Posterior cingulate gyrus (tissue), 11 donors: ENCODE measurements at regions not wholly inside any gene's neighbourhood (a gene's known extent, or its start where the extent isn't known, plus 50 kb on each side); places are given as distances from the start of the nearest gene placed in this dataset.

Source experiments
- DNase-seq, 10 donors: peaks; one replicate each; pipeline versions ENCODE4 v3.0.0 to v3.0.0-alpha.2; 2020 to 2021; ENCODE audit warnings: mixed read lengths in 3 of 10
- intact Hi-C: fragments of 100-400 bp; cut with DNase I; formaldehyde crosslinking; loops from one replicate; pipeline ENCODE4 v1.15.1; 2023

DNA sequence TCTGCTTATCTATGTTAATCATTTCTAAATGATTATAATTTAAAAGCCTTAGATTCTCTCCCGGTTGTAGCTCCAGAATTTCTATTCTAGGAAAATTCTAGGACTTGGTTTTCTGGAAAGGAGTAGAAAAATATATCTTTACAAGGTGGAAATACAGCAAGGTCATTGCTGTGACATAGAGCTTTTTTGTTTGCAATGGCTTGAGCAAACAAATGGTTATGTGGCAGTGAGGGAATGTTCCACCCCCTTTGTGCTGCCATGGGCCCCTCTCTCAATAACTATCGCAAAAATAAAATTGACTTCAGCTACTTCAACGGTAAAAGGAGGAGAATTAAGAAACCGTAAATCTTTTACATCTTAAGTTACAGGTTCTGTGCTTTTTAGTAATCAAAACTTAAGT, 517.1 kb downstream of the EPHA3 start:
- no peak for DNase-seq
- intact Hi-C loops, result no loop called here

DNA sequence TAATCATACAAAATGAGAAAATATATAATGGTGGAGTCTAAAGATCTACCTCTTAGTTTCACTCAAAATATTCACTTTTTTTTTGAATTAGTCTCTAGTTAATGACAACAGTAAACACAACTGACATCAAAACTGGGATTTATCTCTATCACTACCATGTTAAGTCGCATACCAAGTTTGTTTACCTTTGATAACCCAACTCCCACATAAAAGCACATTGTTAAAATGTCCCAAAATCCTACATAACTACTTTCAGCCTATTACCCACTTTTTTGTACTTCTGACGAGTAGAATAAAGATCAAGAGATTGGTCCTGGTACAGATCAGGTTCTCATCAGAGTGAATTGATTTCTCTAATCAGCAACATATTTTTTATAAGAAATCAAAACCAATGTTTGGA, 518.5 kb downstream of the EPHA3 start:
- no peak for DNase-seq
- intact Hi-C loops, result no loop called here

DNA sequence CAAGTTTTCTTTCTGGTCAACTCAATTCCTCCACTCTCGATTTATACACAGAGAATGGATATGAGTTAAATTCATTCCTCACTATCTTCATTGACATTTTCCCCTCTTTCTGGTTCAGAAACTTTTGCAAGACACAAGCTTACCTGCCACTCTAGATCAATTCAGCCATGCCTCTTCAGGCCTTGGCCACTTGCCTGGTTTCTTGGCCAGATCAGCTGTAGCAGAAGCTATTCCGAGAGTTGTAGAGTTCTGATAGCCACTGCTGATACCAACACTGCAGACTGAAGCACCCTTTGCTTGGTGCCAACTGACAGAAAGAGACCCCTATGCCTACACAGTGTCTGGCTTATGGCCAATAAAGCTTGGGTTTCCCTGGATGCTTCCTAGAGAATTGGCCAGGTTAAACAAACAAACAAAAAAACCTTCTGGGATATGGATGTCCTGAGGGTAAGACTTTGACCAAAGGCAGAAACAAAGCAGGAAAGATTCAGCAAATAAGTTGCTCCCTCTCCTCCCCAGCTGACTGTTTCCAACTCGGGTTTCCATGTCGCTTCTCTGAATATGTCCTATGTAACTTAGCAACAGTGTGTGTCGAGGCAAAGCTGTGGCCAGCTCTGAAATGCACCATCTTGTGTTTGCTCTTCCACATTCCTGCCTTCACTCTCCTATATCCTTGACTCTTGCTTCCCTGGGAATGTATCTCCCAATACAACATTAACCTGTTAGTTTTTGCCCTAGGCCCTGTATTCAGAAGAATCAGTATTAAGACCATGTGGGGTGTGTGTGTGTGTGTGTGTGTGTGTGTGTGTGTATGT, 521.6 kb downstream of the EPHA3 start:
- intact Hi-C loops, result no loop called here
- no peak for DNase-seq

DNA sequence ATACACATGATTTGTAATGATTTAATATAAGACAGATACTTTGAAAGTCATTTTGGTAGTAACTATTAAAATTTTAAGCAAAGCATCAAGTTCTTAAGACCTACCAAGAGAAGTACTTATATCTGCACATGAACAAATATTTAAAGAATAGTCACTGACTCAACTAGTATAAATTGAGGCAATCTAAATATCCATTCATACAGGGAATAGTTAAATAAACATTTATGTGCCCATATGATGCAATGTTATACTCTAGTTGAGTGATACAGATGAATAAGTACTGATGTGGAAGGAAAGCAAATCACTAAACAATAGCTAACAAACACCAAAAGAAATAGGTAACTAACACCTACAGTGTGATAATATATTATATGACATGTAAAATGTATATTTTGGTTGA, 527.7 kb downstream of the EPHA3 start:
- no peak for DNase-seq
- intact Hi-C loops, result no loop called here

DNA sequence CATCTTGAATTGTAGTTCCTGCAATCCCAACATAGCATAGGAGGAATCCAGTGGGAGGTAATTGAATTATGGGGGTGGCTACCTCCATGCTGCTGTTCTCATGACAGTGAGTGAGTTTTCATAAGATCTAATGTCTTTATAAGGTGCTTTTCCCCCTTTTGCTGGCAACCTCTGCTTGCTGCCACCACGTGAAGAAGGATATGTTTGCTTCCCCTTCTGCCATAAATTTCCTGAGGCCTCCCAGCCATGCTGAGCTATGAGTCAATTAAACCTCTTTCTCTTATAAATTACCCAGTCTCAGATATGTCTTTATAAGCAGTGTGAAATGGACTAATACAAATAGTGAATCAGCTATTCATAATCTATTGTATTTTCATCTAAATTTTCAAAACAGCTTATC, 537.3 kb downstream of the EPHA3 start:
- DNase-seq, result no peak
- intact Hi-C loops, result no loop called here

DNA sequence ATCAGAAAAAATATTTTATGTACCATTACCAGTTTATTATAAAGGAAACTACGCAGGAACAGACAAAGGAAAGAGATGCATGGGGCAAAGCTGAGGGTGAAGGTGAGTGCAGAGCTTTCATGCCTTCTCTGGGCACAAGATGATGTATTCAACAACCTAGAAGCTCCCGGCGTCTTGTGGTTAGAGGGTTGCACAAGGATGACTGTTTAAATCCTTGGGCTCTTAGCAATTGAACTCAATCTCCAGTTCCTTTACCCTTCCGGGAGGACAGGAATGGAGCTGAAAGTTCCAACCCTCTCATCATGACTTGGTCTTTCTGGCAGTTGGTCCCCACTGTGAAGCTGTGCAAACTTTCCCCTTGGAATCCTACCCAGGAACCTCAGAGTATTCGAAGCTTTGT, 542.0 kb downstream of the EPHA3 start:
- no peak for DNase-seq
- intact Hi-C loops, result no loop called here

DNA sequence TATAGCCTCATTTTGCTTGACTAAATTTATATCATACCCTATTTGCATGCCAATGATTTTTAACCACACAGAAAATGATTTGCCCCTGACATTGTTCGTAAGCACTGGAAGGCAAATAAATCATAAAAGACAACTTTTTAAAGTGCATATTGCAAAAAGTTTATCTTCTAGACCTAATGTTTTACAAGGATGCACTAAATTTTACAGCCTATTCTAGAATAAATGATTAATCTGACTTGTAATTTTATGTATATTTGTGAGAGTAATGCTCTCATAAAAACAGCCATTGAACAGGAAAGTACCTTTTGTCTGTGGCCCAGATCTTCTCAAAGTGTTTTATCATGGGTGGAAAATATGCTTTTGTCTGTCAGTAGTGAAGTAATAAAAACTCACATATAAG, 546.6 kb downstream of the EPHA3 start:
- intact Hi-C loops, result no loop called here
- no peak for DNase-seq

DNA sequence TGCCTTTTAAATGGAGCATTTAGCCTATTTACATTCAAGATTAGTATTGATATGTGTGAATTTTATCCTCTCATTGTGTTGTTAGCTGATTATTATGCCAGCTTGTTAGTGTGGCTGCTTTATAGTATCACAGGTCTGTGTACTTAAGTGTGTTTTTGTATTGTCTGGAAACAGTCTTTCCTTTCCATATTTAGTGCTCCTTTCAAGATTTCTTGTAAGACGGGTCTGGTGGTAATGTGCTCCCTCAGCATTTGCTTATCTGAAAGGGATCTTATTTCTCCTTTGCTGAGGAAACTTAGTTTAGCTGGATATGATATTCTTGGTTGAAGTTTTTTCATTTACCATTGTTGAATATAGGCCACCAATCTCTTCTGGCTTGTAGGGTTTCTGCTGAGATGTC, 549.0 kb downstream of the EPHA3 start:
- no peak for DNase-seq
- intact Hi-C loops, result no loop called here

DNA sequence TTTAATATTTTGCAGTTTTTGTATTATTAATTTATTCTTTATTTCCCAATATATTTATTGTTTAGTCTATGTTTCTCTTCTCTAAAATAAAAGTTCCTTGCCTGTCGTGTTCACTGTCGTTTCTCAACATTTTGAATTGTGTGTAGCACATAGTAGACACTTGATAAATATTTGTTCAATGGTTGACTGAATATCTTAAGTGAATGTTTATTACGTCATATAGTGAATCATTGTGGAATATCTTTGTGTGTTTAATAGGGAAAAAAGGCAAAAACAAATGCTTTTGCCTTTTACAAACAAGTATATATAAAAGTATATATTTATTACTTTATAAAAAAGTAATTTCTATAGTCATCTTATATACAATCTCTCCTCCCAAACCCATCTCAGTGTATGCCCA, 572.3 kb downstream of the EPHA3 start:
- intact Hi-C loops, result no loop called here
- DNase-seq, result no peak

DNA sequence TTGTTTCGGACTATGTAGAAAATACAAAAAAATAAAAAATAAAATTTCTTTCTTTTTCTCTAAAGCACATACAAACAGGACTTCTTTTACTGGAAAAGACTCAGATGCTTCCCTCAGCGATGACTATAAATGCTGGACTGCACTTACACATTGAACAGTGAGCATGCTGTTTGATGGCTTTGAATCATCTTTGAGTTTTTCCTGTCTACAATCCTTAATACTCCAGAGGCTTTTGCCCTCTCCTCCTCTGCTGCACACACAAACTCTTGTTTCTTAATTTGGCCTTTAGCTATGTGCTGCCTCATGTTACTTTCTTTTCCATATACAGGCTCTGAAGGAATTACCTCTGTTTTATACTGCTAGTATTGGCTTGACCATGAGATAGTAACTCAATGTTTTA, 575.1 kb downstream of the EPHA3 start:
- no peak for DNase-seq
- intact Hi-C loops, result no loop called here

DNA sequence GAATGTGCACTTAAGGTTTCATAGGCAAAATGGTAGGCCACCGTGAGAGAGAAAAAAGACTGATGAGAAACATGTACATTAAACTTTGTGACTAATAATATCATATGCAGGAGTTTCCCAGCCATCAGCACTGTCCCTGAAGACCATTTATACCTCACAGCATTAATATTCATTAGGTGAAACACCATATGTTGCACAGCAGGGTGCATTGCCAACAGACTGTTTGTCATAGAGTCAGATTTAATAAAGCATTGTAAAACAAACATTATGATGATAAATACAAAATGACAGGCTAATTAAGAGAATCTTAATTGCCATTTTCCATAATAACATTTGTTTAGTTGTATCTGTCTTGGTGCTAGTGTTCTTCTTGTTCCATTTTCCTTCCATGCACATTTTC, 578.3 kb downstream of the EPHA3 start:
- intact Hi-C loops, result no loop called here
- DNase-seq, result no peak

DNA sequence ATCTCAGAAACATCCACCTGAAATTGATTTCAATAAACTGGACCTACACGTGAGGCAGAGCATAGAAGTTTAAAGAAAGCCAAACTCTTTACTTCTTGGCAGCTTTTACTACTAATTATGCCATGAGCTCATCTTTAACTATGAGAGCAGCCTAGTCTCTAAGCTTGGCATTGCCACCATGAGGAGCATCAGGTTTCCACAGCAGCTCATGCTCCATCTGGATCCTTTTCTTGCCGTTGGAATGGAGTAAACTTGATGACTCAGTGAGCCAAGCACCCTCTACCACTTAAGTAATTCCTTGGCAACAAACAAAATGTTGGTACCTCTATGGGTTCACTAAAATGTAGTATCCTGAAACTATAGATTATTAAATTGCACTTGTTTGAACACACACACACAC, 583.2 kb downstream of the EPHA3 start:
- DNase-seq, result no peak
- intact Hi-C loops, result no loop called here

DNA sequence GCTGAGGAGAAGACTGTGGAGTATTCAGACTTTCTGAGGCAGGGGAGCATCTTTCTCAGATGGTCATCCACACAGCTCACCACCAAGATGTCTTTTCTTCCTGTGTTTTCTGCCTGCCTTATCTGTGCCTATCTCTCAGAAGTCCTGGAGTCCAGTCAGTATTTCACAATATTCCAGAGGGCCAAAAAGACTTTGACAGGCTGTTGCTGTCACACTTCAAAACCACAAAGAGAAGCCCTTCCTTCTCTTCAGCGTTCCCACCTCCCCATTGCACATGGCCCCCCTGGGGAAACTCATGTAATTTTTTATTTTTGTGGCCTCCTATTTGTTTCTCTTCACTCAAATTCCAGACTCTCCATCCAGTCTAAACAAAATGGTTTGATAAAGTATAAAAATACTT, 585.2 kb downstream of the EPHA3 start:
- intact Hi-C loops, result no loop called here

DNA sequence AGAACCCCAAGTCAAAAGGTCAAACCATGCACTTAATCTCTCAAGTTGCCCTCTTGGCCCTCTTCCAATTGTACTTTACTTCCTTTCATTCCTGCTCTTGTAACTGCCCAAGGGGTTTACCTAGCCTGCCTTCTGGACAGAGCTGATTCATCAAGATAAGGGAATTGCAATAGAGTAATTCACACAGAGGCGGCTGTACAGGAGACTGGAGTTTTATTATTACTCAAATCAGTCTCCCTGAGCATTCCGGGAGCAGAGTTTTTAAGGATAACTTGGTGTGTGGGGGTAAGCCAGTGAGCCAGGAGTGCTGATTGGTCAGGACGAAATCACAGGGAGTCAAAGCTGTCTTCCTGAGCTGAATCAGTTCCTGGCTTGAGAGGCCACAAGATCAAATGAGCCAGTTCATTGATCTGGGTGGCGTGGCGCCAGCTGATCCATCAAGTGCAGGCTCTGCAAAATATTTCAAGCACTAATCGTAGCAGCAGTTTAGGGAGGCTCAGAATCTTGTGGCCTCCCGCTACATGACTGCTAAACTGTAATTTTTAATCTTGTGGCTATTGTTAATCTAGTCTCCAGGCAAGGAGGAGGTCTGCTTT, 590.0 kb downstream of the EPHA3 start:
- peak in 1 of 10 donors; percentile 32 for DNase-seq
- intact Hi-C loops, result no loop called here

More for the DNA sequence above, 585.2 kb downstream of the EPHA3 start:
- no peak for DNase-seq

DNA sequence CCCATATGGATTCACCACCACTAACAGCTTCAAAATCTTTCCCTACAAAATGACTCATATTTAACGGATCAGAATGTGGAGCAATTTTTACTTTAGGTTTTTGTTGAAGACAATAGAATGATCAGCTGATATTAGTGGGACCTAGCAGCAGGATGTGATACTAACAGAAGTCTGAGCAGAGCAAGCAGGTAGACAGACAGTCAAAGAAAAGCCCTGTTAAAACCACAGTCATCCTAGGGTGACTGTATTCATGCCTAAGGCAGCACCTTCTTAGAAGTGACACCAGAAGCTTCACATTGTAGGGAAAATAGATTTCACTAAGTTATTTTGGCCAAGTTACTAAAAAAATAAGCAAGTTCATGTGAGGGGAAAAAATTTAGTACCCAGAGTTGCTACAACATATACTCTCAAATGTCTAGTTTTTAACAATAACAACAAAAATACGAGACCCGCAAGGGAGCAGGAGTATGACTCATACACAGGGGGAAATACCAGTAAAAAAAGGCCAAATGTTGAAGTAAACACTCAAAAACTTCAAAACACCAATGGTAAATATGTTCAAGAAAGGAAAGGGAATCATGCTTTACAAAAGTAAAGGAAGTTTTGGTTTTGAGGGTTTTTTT, 590.9 kb downstream of the EPHA3 start:
- DNase-seq, result no peak
- intact Hi-C loops, result no loop called here

DNA sequence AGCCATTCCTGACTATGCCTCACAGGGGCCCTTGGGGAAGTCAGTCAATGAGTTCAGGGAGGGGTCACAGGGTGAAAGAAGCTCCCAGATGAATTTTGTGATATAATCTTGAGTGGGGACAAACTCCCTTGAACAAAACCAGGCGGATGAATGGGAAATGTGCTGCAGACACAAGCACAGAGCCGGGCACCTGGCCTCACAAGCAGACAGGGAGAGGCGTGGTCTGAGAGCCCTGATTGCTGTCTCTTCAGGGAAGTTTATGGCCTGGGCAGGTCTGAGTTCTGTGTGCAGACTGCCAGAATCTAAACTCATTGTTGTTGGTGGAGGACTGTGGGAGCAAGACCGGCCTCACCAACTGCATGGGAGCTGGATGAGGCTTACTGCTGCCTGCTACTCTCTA, 591.8 kb downstream of the EPHA3 start:
- intact Hi-C loops, result no loop called here
- no peak for DNase-seq

DNA sequence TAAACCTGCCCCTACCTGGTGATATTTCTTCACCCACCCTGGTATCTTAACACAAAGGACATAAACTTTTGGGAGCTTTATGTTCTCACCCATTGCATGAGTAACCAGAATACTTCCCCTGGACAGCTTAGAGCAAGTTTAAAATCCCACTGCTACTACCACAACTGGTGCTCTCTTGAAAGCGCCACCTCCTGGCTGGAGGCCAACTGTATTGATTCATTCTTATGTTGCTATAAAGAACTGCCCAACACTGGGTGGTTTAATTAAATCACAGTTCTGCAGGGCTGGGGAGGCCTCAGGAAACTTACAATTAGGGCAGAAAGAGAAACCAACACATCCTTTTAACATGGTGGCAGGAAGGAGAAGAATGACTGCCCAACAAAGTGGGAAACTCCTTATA, 592.4 kb downstream of the EPHA3 start:
- no peak for DNase-seq
- intact Hi-C loops, result no loop called here

DNA sequence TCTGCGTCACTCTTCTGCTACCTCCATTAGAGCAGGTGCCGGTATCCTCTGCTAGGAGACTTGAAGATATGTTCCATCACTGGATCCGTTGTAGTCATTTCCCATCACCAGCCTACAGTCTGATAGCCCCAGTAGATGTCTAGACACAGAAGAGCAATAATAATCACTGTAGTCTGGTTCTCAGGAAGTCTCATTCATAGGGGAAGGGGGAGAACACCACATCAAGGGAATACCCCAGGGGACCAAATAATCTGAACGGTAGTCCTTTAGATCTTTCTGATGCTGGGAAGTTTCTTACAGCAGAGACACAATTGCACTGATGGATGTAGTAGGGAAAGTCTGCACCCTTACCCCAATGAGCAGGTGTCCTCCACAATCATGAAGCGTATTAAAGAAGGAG, 595.0 kb downstream of the EPHA3 start:
- no peak for DNase-seq
- intact Hi-C loops, result no loop called here

DNA sequence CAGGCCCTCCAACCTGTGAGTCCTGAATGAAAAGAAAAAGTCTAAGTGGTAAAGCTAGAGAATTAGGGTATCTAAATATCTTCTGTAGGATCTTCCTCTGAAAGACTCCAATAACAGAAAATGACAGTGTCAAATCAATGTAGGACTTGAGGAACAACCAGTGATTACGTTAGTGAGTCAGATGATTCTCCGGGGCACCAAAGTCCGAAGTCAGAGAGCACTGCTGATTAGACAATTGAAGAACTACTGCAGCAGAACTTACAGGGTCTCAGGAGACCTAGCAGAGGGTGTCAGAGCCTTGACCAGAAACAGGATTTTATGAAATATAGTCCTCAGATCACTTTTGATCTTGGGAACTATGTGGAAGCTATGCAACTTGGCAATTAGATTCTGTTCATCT, 605.8 kb downstream of the EPHA3 start:
- intact Hi-C loops, result no loop called here
- DNase-seq, result no peak

DNA sequence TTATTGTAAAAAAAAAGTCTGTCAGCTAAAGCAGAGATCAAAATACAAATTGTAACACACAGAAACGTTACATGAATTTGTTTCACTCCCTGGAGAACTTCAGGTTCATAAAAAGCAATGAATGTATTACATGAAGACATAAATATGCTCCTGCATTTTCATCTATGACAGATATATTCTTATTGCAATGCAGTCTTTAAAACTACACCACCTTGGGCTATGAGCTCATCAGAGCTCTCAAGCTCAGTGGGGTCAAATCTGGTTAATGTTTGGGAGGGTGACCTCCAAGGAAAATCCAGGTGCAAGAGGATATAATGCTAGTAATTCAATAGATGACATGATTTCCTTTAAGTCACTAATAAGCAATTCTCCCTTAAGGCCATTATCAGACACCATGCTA, 606.8 kb downstream of the EPHA3 start:
- intact Hi-C loops, result no loop called here
- DNase-seq, result no peak

DNA sequence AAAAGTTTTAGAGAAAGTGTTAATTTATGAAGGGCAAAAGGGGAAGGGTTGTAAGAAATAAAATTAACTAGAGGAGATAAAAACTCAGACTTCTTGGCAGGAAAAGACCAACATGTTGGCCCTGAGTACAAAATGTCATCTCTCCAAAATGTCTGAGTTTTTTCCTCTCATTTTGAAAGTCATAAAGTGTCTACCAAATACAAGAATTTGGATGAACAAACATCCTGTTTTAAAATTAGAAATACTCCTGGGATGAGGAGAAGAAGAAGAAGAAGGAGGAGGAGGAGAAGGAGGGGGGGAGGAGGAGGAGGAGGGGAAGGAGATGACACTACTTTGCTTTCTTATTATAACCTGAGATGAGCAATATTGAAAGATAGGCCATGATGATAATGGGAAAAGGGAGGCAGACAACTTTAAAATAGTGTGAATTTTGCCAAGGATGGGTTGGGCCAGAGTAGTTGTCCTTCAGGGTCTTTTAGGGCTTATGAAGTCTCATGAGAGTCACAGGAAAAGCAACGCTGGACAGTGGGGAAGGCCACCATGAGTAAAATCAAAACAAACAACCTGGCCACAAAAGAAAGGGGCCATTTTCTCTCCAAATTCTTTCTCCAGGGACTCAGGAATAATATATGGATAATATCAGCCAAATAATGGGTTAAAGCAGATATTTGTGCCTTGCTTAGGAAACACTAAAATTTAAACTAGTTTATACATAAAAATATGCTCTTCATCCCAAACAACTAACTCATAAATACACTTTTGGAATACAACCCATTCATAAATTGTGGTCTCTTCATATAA, 632.9 kb downstream of the EPHA3 start:
- intact Hi-C loops, result no loop called here
- no peak for DNase-seq

DNA sequence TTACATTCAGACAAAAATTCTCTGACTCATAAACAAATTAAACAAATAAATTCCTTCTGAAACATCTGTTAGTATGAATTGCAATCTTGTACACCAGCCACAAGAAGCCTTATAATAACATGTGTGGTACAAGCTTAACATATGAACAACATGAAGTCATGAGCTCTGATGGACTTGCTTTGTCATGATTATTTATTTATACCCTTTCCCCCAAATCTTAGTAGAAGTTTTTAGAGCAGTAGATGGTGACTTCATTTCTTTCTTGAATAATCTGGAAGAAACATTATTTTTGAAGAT, 633.4 kb downstream of the EPHA3 start:
- no peak for DNase-seq
- intact Hi-C loops, result no loop called here
